Endodermal cell (in vitro differentiated cells): ENCODE measurements at regions not wholly inside any gene's neighbourhood (a gene's known extent, or its start where the extent isn't known, plus 50 kb on each side); places are given as distances from the start of the nearest gene placed in this dataset.

ENCODE experiments used
- DNase-seq: peaks from one replicate; pipeline ENCODE4 v3.0.0-alpha.2; 2017
- H3K27ac ChIP-seq: 2 replicates; pipeline ENCODE4 v1.5.1; 2013; ENCODE audit warnings: mild to moderate bottlenecking, low read depth, low read length, moderate library complexity
- H3K27me3 ChIP-seq: 2 replicates; pipeline ENCODE4 v1.6.1; 2013; ENCODE audit warnings: mild to moderate bottlenecking, low read length, moderate library complexity; ENCODE audit not compliant: insufficient read depth, control insufficient read depth, poor library complexity, severe bottlenecking
- H3K36me3 ChIP-seq: 2 replicates; pipeline ENCODE4 v1.7.0; 2013; ENCODE audit warnings: mild to moderate bottlenecking, low read length, moderate library complexity; ENCODE audit not compliant: control insufficient read depth, insufficient read depth
- H3K4me1 ChIP-seq: one replicate; pipeline ENCODE4 v1.7.0; 2013; ENCODE audit warnings: low read length; ENCODE audit not compliant: control insufficient read depth, insufficient read depth
- H3K4me3 ChIP-seq: 2 replicates; pipeline ENCODE4 v1.5.1; 2013; ENCODE audit warnings: mild to moderate bottlenecking, low read length, moderate library complexity
- H3K9ac ChIP-seq: 2 replicates; pipeline ENCODE4 v1.6.1; 2013; ENCODE audit warnings: mild to moderate bottlenecking, low read length, moderate library complexity; ENCODE audit not compliant: poor library complexity, severe bottlenecking; ENCODE audit errors: extremely low read depth
- H3K9me3 ChIP-seq: 2 replicates; pipeline ENCODE4 v1.6.1; 2013; ENCODE audit warnings: mild to moderate bottlenecking, low read length, moderate library complexity; ENCODE audit not compliant: control insufficient read depth
- H3K27ac Mint-ChIP-seq: 2 replicates; pipeline ENCODE4 v1.8.0; 2020; ENCODE audit warnings: mixed read lengths
- H3K27me3 Mint-ChIP-seq: 2 replicates; pipeline ENCODE4 v1.8.0; 2021; ENCODE audit warnings: mild to moderate bottlenecking, mixed read lengths; ENCODE audit not compliant: insufficient read depth
- H3K36me3 Mint-ChIP-seq: 2 replicates; pipeline ENCODE4 v1.8.0; 2020; ENCODE audit warnings: low read depth, mixed read lengths
- H3K4me1 Mint-ChIP-seq: 2 replicates; pipeline ENCODE4 v1.8.0; 2020; ENCODE audit warnings: mixed read lengths
- H3K4me3 Mint-ChIP-seq: 2 replicates; pipeline ENCODE4 v1.8.0; 2020; ENCODE audit warnings: mild to moderate bottlenecking, moderate library complexity, mixed read lengths
- H3K9me3 Mint-ChIP-seq: 2 replicates; pipeline ENCODE4 v1.8.0; 2020; ENCODE audit warnings: mild to moderate bottlenecking, mixed read lengths
- CTCF ChIP-seq: fragments of 200-600 bp; sonication (generic); conservative IDR thresholded peaks from 2 replicates; pipeline ENCODE4 v1.5.0; 2021; ENCODE audit warnings: antibody characterized with exemption, mild to moderate bottlenecking
- WGBS, 2 experiments: methylation state at CpG; one replicate each; pipeline versions ENCODE4 v1.1.5 to v1.1.7; 2013; ENCODE audit warnings: missing lambda C conversion rate in 2 of 2, mixed read lengths in 1 of 2; ENCODE audit not compliant: insufficient coverage in 1 of 2, insufficient read length in 1 of 2; 5-methylcytosine and 5-hydroxymethylcytosine counted together

GRCh38 chr2:139864821-139865302, 1084.7 kb upstream of the NXPH2 start:
- no peaks in the 10 kb centered on the region for H3K27me3 Mint-ChIP-seq
- no peak overlapping the region for H3K27ac ChIP-seq
- no peaks in the 10 kb centered on the region for H3K9me3 ChIP-seq
- no peak for TF ChIP-seq CTCF
- no peaks in the 10 kb centered on the region for H3K27me3 ChIP-seq
- no peak overlapping the region for H3K27ac Mint-ChIP-seq
- H3K4me3 Mint-ChIP-seq, result no peak overlapping the region
- H3K36me3 ChIP-seq, result no peaks in the 10 kb centered on the region
- peaks cover 3% of the 10 kb centered on the region for H3K36me3 Mint-ChIP-seq
- no peaks in the 10 kb centered on the region for H3K4me1 Mint-ChIP-seq
- no peak overlapping the region for H3K9ac ChIP-seq
- peaks cover 18% of the 10 kb centered on the region for H3K9me3 Mint-ChIP-seq
- WGBS, 2 experiments, result 76 to 80% methylated on average over 6 of the region's 6 CpGs
- no peaks in the 10 kb centered on the region for H3K4me1 ChIP-seq
- no peak overlapping the region for H3K4me3 ChIP-seq
- DNase-seq, result no peak

DNA sequence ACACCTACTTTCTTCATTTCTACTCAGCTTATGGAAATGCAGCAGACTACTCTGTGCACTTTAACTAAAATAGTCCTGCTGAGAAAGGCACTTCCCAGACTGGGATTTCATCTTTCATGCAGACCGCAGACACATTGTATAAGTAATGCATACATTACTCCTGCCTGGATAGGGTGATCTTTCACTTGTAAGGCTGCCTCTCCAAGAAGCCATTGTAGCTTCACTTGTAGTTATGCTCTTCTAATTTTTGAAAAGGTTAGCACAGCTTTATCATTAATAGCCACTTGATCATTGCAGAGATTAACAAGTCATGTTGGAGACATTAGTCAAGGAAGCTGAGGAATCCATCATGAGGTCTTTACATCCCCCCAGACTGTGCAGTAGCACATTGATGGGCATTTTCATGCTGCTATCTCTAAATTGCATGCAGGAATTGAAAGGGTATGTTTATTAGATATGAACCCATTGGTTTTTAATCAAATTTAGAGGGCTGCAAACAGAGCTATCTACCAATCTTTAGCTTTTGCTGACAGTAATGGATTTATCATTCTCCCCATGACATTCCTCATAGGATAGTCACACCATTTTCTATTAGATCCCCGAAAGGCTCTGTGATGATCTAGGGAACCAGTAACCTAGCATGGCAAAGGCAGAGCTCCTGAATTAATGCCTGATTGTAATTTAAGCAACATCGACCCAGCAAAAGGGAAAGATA, 1074.7 kb upstream of the NXPH2 start:
- no peak overlapping the region for H3K27ac Mint-ChIP-seq
- no peaks in the 10 kb centered on the region for H3K9me3 Mint-ChIP-seq
- H3K27me3 ChIP-seq, result no peaks in the 10 kb centered on the region
- WGBS, 2 experiments, result 94 to 98% methylated on average over 2 to 3 of the region's 3 CpGs
- H3K36me3 ChIP-seq, result no peaks in the 10 kb centered on the region
- no peaks in the 10 kb centered on the region for H3K4me1 Mint-ChIP-seq
- H3K4me3 Mint-ChIP-seq, result no peak overlapping the region
- no peaks in the 10 kb centered on the region for H3K4me1 ChIP-seq
- DNase-seq, result no peak
- no peak overlapping the region for H3K27ac ChIP-seq
- no peak overlapping the region for H3K4me3 ChIP-seq
- no peaks in the 10 kb centered on the region for H3K36me3 Mint-ChIP-seq
- TF ChIP-seq CTCF, result no peak
- no peaks in the 10 kb centered on the region for H3K27me3 Mint-ChIP-seq
- H3K9ac ChIP-seq, result no peak overlapping the region
- H3K9me3 ChIP-seq, result no peaks in the 10 kb centered on the region

DNA sequence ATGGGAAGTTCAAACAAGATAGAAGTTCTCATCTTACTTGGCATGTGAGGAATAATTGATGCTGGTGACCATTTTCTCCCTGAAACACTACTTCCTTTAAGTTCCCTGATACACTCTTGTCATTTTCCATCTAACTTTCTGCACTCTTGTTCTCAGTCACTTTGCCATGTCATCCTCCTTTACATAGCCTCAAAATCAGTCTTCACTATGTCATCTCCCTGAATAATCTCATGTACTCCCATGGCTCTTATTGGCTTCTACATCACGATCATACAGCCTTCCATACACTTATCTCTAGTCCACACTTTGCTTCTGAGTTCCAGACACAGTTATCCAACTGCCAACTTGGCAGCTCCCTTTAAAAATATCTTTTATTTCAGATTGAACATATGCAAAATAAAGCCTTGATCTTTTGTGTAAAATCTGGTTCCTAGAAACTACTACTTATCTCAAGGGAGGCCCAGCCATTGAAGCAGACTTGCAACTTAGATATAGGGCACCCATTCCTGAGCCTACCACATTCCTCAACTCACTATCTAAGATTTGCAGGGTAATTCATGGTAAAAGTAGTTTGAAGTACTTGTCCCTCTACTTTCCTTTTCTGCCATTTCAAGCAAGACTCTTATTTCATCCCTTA, 1070.2 kb upstream of the NXPH2 start:
- TF ChIP-seq CTCF, result no peak
- no peaks in the 10 kb centered on the region for H3K4me1 Mint-ChIP-seq
- no peaks in the 10 kb centered on the region for H3K36me3 Mint-ChIP-seq
- H3K27me3 ChIP-seq, result no peaks in the 10 kb centered on the region
- 94 to 100% methylated on average over 1 of the region's 1 CpG for WGBS, 2 experiments
- no peaks in the 10 kb centered on the region for H3K27me3 Mint-ChIP-seq
- H3K27ac Mint-ChIP-seq, result no peak overlapping the region
- H3K4me3 Mint-ChIP-seq, result no peak overlapping the region
- no peaks in the 10 kb centered on the region for H3K4me1 ChIP-seq
- no peaks in the 10 kb centered on the region for H3K36me3 ChIP-seq
- no peaks in the 10 kb centered on the region for H3K9me3 ChIP-seq
- H3K9me3 Mint-ChIP-seq, result no peaks in the 10 kb centered on the region
- H3K27ac ChIP-seq, result no peak overlapping the region
- no peak for DNase-seq
- H3K9ac ChIP-seq, result no peak overlapping the region
- H3K4me3 ChIP-seq, result no peak overlapping the region
